KMS-11 (cell line): ENCODE measurements at regions not wholly inside any gene's neighbourhood (a gene's known extent, or its start where the extent isn't known, plus 50 kb on each side); places are given as distances from the start of the nearest gene placed in this dataset.
"Not testable (repeated sequence)": the region's sequence is repeated elsewhere in the genome, so short reads cannot be mapped to it uniquely, and the experiment has no call there.

ENCODE experiments used
- H2AFZ ChIP-seq: fragments of 200-600 bp; sonication (generic); 2 replicates; pipeline ENCODE4 v1.6.1; 2016; ENCODE audit warnings: antibody characterized with exemption, mixed run types, low read depth
- H3K27ac ChIP-seq: fragments of 200-600 bp; sonication (generic); 2 replicates; pipeline ENCODE4 v1.6.1; 2016; ENCODE audit warnings: mild to moderate bottlenecking, mixed run types
- H3K27me3 ChIP-seq: fragments of 200-600 bp; sonication (generic); 2 replicates; pipeline ENCODE4 v1.6.1; 2017; ENCODE audit warnings: mild to moderate bottlenecking, low read depth, mixed run types, moderate library complexity; ENCODE audit not compliant: insufficient read depth
- H3K36me3 ChIP-seq: fragments of 200-600 bp; sonication (generic); 2 replicates; pipeline ENCODE4 v1.6.1; 2017; ENCODE audit warnings: mild to moderate bottlenecking, mixed run types; ENCODE audit not compliant: insufficient read depth
- H3K4me1 ChIP-seq: fragments of 200-600 bp; sonication (generic); 2 replicates; pipeline ENCODE4 v1.6.1; 2016; ENCODE audit warnings: mild to moderate bottlenecking, low read depth, mixed run types; ENCODE audit not compliant: poor library complexity, severe bottlenecking
- H3K4me2 ChIP-seq: fragments of 200-600 bp; sonication (generic); 2 replicates; pipeline ENCODE4 v1.7.0; 2016; ENCODE audit warnings: mild to moderate bottlenecking, mixed run types
- H3K4me3 ChIP-seq: fragments of 200-600 bp; sonication (generic); IDR thresholded peaks from 2 replicates; pipeline ENCODE4 v1.6.1; 2017; ENCODE audit warnings: low read depth, low read length, mixed read lengths; ENCODE audit not compliant: insufficient read depth
- H3K79me2 ChIP-seq: fragments of 200-600 bp; sonication (generic); 2 replicates; pipeline ENCODE4 v1.6.1; 2016; ENCODE audit warnings: low read depth, mixed run types; ENCODE audit not compliant: insufficient read depth
- H3K9ac ChIP-seq: fragments of 200-600 bp; sonication (generic); 2 replicates; pipeline ENCODE4 v1.6.1; 2016; ENCODE audit warnings: mild to moderate bottlenecking, mixed run types
- H4K20me1 ChIP-seq: fragments of 200-600 bp; sonication (generic); 2 replicates; pipeline ENCODE4 v1.6.1; 2016; ENCODE audit warnings: mild to moderate bottlenecking, mixed run types; ENCODE audit not compliant: insufficient read depth
- CTCF ChIP-seq: fragments of 200-600 bp; sonication (generic); conservative IDR thresholded peaks from 2 replicates; pipeline ENCODE4 v1.6.1; 2017; ENCODE audit warnings: low read depth, mild to moderate bottlenecking, antibody characterized with exemption, low read length, moderate library complexity, mixed read lengths

- Histone ChIP-seq H2AFZ (no peak overlapping the region), H3K4me2 (no peak overlapping the region), H3K4me1 (no peaks in the 10 kb centered on the region), H3K9ac (no peak overlapping the region), H3K4me3 (no peak overlapping the region), H3K79me2 (no peaks in the 10 kb centered on the region), H3K27me3 (no peaks in the 10 kb centered on the region), H4K20me1 (no peaks in the 10 kb centered on the region), H3K36me3 (no peaks in the 10 kb centered on the region), H3K27ac (no peak overlapping the region)
- TF ChIP-seq CTCF = no peak
These were observed 55.5 kb upstream of the DAAM1 start for GRCh38 chr14:59132796-59133494.

GRCh38 chr14:59133709-59134108 is 54.8 kb upstream of the DAAM1 start:
- Histone ChIP-seq H3K9ac (no peak overlapping the region), H4K20me1 (no peaks in the 10 kb centered on the region), H3K4me1 (no peaks in the 10 kb centered on the region), H3K79me2 (no peaks in the 10 kb centered on the region), H3K36me3 (no peaks in the 10 kb centered on the region), H3K4me2 (no peak overlapping the region), H3K4me3 (no peak overlapping the region), H3K27ac (no peak overlapping the region), H3K27me3 (no peaks in the 10 kb centered on the region), H2AFZ (no peak overlapping the region)
- TF ChIP-seq CTCF = no peak

- Histone ChIP-seq H3K79me2 (no peaks in the 10 kb centered on the region), H3K4me3 (no peak overlapping the region), H2AFZ (no peak overlapping the region), H4K20me1 (no peaks in the 10 kb centered on the region), H3K9ac (no peak overlapping the region), H3K4me1 (no peaks in the 10 kb centered on the region), H3K27me3 (no peaks in the 10 kb centered on the region), H3K36me3 (no peaks in the 10 kb centered on the region), H3K27ac (no peak overlapping the region), H3K4me2 (no peak overlapping the region)
- TF ChIP-seq CTCF = no peak
These were observed 54.2 kb upstream of the DAAM1 start for GRCh38 chr14:59134307-59134706.

GRCh38 chr14:59137256-59137655 is 51.2 kb upstream of the DAAM1 start:
- no peak overlapping the region for H2AFZ ChIP-seq
- H3K9ac ChIP-seq = no peak overlapping the region
- H3K27me3 ChIP-seq = no peaks in the 10 kb centered on the region
- no peaks in the 10 kb centered on the region for H3K36me3 ChIP-seq
- no peaks in the 10 kb centered on the region for H3K4me1 ChIP-seq
- no peak overlapping the region for H3K4me2 ChIP-seq
- no peaks in the 10 kb centered on the region for H3K79me2 ChIP-seq
- H4K20me1 ChIP-seq = no peaks in the 10 kb centered on the region
- TF ChIP-seq CTCF = no peak
- H3K27ac ChIP-seq = no peak overlapping the region
- no peak overlapping the region for H3K4me3 ChIP-seq

GRCh38 chr14:59138576-59138975 is 49.9 kb upstream of the DAAM1 start:
- not testable (repeated sequence) for H3K27ac ChIP-seq, H2AFZ ChIP-seq, H3K4me2 ChIP-seq, H3K4me1 ChIP-seq, H3K36me3 ChIP-seq, H3K79me2 ChIP-seq, H3K4me3 ChIP-seq, H3K27me3 ChIP-seq, H3K9ac ChIP-seq, H4K20me1 ChIP-seq
